ENCODE measurements at regions not wholly inside any gene's neighbourhood (a gene's known extent, or its start where the extent isn't known, plus 50 kb on each side); places are given as distances from the start of the nearest gene placed in this dataset.

- H3K36me3 ChIP-seq (replicated peaks; ENCODE audit: insufficient read depth, low read length) = no peaks in the 10 kb centered on the region
- H3K9me3 ChIP-seq (replicated peaks; ENCODE audit: insufficient read depth, low read length) = no peaks in the 10 kb centered on the region
- H3K9ac ChIP-seq (ENCODE audit: low read length) = no peak overlapping the region
- H4K20me1 ChIP-seq (ENCODE audit: insufficient read depth, low read length) = no peaks in the 10 kb centered on the region
- TF ChIP-seq EZH2 (optimal IDR thresholded peaks at IDR 0.05; ENCODE audit: low read depth, low read length) = no peak
- TF ChIP-seq, protein P1, sequence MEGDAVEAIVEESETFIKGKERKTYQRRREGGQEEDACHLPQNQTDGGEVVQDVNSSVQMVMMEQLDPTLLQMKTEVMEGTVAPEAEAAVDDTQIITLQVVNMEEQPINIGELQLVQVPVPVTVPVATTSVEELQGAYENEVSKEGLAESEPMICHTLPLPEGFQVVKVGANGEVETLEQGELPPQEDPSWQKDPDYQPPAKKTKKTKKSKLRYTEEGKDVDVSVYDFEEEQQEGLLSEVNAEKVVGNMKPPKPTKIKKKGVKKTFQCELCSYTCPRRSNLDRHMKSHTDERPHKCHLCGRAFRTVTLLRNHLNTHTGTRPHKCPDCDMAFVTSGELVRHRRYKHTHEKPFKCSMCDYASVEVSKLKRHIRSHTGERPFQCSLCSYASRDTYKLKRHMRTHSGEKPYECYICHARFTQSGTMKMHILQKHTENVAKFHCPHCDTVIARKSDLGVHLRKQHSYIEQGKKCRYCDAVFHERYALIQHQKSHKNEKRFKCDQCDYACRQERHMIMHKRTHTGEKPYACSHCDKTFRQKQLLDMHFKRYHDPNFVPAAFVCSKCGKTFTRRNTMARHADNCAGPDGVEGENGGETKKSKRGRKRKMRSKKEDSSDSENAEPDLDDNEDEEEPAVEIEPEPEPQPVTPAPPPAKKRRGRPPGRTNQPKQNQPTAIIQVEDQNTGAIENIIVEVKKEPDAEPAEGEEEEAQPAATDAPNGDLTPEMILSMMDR (IDR thresholded peaks at IDR 0.05; ENCODE audit: low read length) = no peak
- no peak for TF ChIP-seq EZH2phosphoT487 (IDR thresholded peaks at IDR 0.05; ENCODE audit: low read length)
- no peaks in the 10 kb centered on the region for H3K4me1 ChIP-seq (ENCODE audit: low read length)
- no peaks in the 10 kb centered on the region for H3F3A ChIP-seq (ENCODE audit: insufficient read depth, low read length)
- H3K4me3 ChIP-seq (ENCODE audit: low read length) = no peak overlapping the region
- H3K27me3 ChIP-seq (replicated peaks; ENCODE audit: insufficient read depth, low read length) = no peaks in the 10 kb centered on the region
- no peaks in the 10 kb centered on the region for H3K79me2 ChIP-seq (ENCODE audit: low read length)
- no peak overlapping the region for H3K27ac ChIP-seq (ENCODE audit: low read length)
- H3K4me2 ChIP-seq (ENCODE audit: low read depth, low read length) = no peak overlapping the region
- no peaks in the 10 kb centered on the region for H3K9me2 ChIP-seq (replicated peaks; ENCODE audit: insufficient read depth, low read length)
- no peak for DNase-seq
- no peak overlapping the region for H2AFZ ChIP-seq (ENCODE audit: low read length)
Measured at GRCh38 chr12:19856389-19856788, 417.1 kb downstream of the AEBP2 start.

- H3K4me1 ChIP-seq (ENCODE audit: low read length) = no peaks in the 10 kb centered on the region
- no peaks in the 10 kb centered on the region for H3F3A ChIP-seq (ENCODE audit: insufficient read depth, low read length)
- no peaks in the 10 kb centered on the region for H3K79me2 ChIP-seq (ENCODE audit: low read length)
- no peak overlapping the region for H3K27ac ChIP-seq (ENCODE audit: low read length)
- TF ChIP-seq, protein P1 (IDR thresholded peaks at IDR 0.05; ENCODE audit: low read length) = no peak
- TF ChIP-seq EZH2phosphoT487 (IDR thresholded peaks at IDR 0.05; ENCODE audit: low read length) = no peak
- no peak for TF ChIP-seq EZH2 (optimal IDR thresholded peaks at IDR 0.05; ENCODE audit: low read depth, low read length)
- no peaks in the 10 kb centered on the region for H4K20me1 ChIP-seq (ENCODE audit: insufficient read depth, low read length)
- no peak overlapping the region for H2AFZ ChIP-seq (ENCODE audit: low read length)
- H3K4me3 ChIP-seq (ENCODE audit: low read length) = no peak overlapping the region
- no peak for DNase-seq
- H3K9ac ChIP-seq (ENCODE audit: low read length) = no peak overlapping the region
- H3K9me3 ChIP-seq (replicated peaks; ENCODE audit: insufficient read depth, low read length) = no peaks in the 10 kb centered on the region
- no peak overlapping the region for H3K4me2 ChIP-seq (ENCODE audit: low read depth, low read length)
- H3K9me2 ChIP-seq (replicated peaks; ENCODE audit: insufficient read depth, low read length) = no peaks in the 10 kb centered on the region
- H3K36me3 ChIP-seq (replicated peaks; ENCODE audit: insufficient read depth, low read length) = no peaks in the 10 kb centered on the region
- no peaks in the 10 kb centered on the region for H3K27me3 ChIP-seq (replicated peaks; ENCODE audit: insufficient read depth, low read length)
Measured at GRCh38 chr12:19857204-19857603, 417.9 kb downstream of the AEBP2 start.

DNA sequence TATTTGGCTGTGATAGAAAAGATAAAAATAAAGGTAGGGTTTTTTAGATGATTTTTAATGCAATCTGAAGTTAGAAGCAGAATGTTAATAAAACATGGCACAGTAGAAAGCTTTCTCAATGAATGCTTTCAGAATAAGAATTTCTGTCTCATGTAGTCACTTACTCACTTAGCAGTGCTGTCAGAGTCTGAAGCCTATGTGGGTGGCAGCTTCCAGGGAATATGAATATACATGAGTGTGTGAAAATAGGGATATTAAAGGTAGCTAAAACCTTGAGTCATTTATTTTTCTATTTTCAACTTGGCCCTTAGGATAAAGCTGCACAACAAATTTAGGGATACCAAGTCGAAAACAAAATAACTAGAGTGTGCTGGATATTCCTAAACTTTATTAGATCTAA lies 427.9 kb downstream of the AEBP2 start:
- Histone ChIP-seq H3K9ac (ENCODE audit: low read length) (no peak overlapping the region), H2AFZ (ENCODE audit: low read length) (no peak overlapping the region)

More for the DNA sequence above, 427.9 kb downstream of the AEBP2 start:
- H3K27ac ChIP-seq (ENCODE audit: low read length) = no peak overlapping the region
- H3K9me2 ChIP-seq (replicated peaks; ENCODE audit: insufficient read depth, low read length) = no peaks in the 10 kb centered on the region
- no peak overlapping the region for H3K4me2 ChIP-seq (ENCODE audit: low read depth, low read length)
- H3F3A ChIP-seq (ENCODE audit: insufficient read depth, low read length) = no peaks in the 10 kb centered on the region
- DNase-seq = no peak
- no peak overlapping the region for H3K4me3 ChIP-seq (ENCODE audit: low read length)
- H3K79me2 ChIP-seq (ENCODE audit: low read length) = no peaks in the 10 kb centered on the region
- H3K27me3 ChIP-seq (replicated peaks; ENCODE audit: insufficient read depth, low read length) = no peaks in the 10 kb centered on the region
- H3K4me1 ChIP-seq (ENCODE audit: low read length) = no peaks in the 10 kb centered on the region
- H4K20me1 ChIP-seq (ENCODE audit: insufficient read depth, low read length) = no peaks in the 10 kb centered on the region
- TF ChIP-seq EZH2 (optimal IDR thresholded peaks at IDR 0.05; ENCODE audit: low read depth, low read length) (no peak), EZH2phosphoT487 (IDR thresholded peaks at IDR 0.05; ENCODE audit: low read length) (no peak)
- TF ChIP-seq, protein P1 (IDR thresholded peaks at IDR 0.05; ENCODE audit: low read length) = no peak
- H3K9me3 ChIP-seq (replicated peaks; ENCODE audit: insufficient read depth, low read length) = no peaks in the 10 kb centered on the region
- no peaks in the 10 kb centered on the region for H3K36me3 ChIP-seq (replicated peaks; ENCODE audit: insufficient read depth, low read length)
